ENCODE measurements at regions not wholly inside any gene's neighbourhood (a gene's known extent, or its start where the extent isn't known, plus 50 kb on each side); places are given as distances from the start of the nearest gene placed in this dataset.

DNA sequence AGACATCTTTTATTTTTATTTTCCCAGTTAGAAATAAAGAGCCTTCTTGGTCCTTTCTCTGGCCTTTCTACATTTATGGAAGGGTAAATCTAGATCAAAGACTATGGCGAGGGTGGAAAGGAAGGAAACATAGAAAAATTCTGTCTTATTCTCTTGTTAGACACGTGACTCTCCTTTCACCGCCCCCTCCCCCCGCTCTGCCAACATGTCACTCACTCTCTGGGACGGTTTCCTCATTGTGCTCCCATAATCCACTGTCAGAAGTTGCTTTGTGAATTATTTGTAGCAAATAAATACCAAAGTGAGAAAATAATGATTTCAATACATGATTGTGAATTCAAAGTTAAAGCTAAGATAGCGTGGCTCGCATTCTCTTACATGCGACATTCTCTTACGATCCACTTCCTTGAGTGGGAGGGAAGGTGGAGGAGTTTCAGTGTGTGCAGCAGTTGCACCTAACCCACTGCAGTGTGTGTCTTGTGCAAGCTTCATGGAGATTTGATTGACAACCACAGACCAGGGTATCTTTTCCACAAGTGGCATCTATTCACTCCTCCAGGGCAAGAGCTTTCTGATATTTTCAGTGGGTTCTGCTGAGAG lies 423.0 kb upstream of the KIF2A start:
- H3K27me3 ChIP-seq (ENCODE audit: control insufficient read depth in 3 of 3, insufficient read depth in 3 of 3, low read length in 3 of 3) = no peaks in the 10 kb centered on the region
- H3K4me1 ChIP-seq (ENCODE audit: control insufficient read depth in 3 of 3, insufficient read depth in 2 of 3, low read depth in 1 of 3, low read length in 2 of 3) = no peaks in the 10 kb centered on the region
- FAIRE-seq = no peak
- H3K4me3 ChIP-seq (ENCODE audit: low read depth in 1 of 3, low read length in 3 of 3) = no peak overlapping the region
- H3K27ac ChIP-seq (ENCODE audit: low read depth in 1 of 3, low read length in 2 of 3) = no peak overlapping the region
- H3K36me3 ChIP-seq (ENCODE audit: control insufficient read depth in 3 of 3, insufficient read depth in 2 of 3, low read depth in 1 of 3, low read length in 3 of 3) = no peaks in the 10 kb centered on the region
- DNase-seq = no peak
- 76 to 82% (median 82%) methylated on average over 9 of the region's 9 CpGs for WGBS, 3 donors
- no peaks in the 10 kb centered on the region for H3K9me3 ChIP-seq (ENCODE audit: control insufficient read depth in 2 of 2, insufficient read depth in 1 of 2, low read depth in 1 of 2, low read length in 1 of 2)

GRCh38 chr5:61884252-61884855 lies 421.7 kb upstream of the KIF2A start:
- 84 to 91% (median 85%) methylated on average over 7 of the region's 7 CpGs for WGBS, 3 donors
- FAIRE-seq (no peak), DNase-seq (no peak)
- no peak overlapping the region for H3K27ac ChIP-seq (ENCODE audit: low read depth in 1 of 3, low read length in 2 of 3)
- no peak overlapping the region for H3K4me3 ChIP-seq (ENCODE audit: low read depth in 1 of 3, low read length in 3 of 3)
- H3K4me1 ChIP-seq (ENCODE audit: control insufficient read depth in 3 of 3, insufficient read depth in 2 of 3, low read depth in 1 of 3, low read length in 2 of 3) = no peaks in the 10 kb centered on the region
- no peaks in the 10 kb centered on the region for H3K27me3 ChIP-seq (ENCODE audit: control insufficient read depth in 3 of 3, insufficient read depth in 3 of 3, low read length in 3 of 3)
- no peaks in the 10 kb centered on the region for H3K9me3 ChIP-seq (ENCODE audit: control insufficient read depth in 2 of 2, insufficient read depth in 1 of 2, low read depth in 1 of 2, low read length in 1 of 2)
- H3K36me3 ChIP-seq (ENCODE audit: control insufficient read depth in 3 of 3, insufficient read depth in 2 of 3, low read depth in 1 of 3, low read length in 3 of 3) = no peaks in the 10 kb centered on the region

- no peak for DNase-seq
- Histone ChIP-seq H3K27ac (ENCODE audit: low read depth in 1 of 3, low read length in 2 of 3) (no peak overlapping the region), H3K9me3 (ENCODE audit: control insufficient read depth in 2 of 2, insufficient read depth in 1 of 2, low read depth in 1 of 2, low read length in 1 of 2) (no peaks in the 10 kb centered on the region), H3K27me3 (ENCODE audit: control insufficient read depth in 3 of 3, insufficient read depth in 3 of 3, low read length in 3 of 3) (no peaks in the 10 kb centered on the region), H3K36me3 (ENCODE audit: control insufficient read depth in 3 of 3, insufficient read depth in 2 of 3, low read depth in 1 of 3, low read length in 3 of 3) (no peaks in the 10 kb centered on the region), H3K4me1 (ENCODE audit: control insufficient read depth in 3 of 3, insufficient read depth in 2 of 3, low read depth in 1 of 3, low read length in 2 of 3) (no peaks in the 10 kb centered on the region), H3K4me3 (ENCODE audit: low read depth in 1 of 3, low read length in 3 of 3) (no peak overlapping the region)
- FAIRE-seq = no peak
Measured at GRCh38 chr5:61886214-61886613, 419.8 kb upstream of the KIF2A start.

DNA sequence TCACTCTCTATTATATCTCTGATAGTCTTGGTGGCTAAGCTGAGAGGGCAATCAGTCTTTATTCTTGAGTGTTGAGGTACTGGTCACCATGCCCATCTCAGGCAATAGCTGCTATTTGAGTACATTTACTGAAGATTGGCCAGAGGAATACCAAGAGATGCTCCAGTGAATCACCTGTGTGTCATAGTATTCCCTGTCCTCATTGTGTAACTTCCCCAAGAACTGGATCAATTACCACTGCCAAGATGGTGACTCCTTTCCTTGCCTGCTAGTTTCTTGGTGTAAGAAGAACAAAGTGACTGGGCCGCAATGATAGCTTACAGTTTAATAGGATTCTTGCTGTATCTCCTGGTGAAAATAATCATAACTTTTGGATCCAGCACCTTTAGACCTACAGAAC lies 418.7 kb upstream of the KIF2A start:
- no peak overlapping the region for H3K27ac ChIP-seq (ENCODE audit: low read depth in 1 of 3, low read length in 2 of 3)
- no peaks in the 10 kb centered on the region for H3K4me1 ChIP-seq (ENCODE audit: control insufficient read depth in 3 of 3, insufficient read depth in 2 of 3, low read depth in 1 of 3, low read length in 2 of 3)
- no peaks in the 10 kb centered on the region for H3K36me3 ChIP-seq (ENCODE audit: control insufficient read depth in 3 of 3, insufficient read depth in 2 of 3, low read depth in 1 of 3, low read length in 3 of 3)
- DNase-seq (no peak), FAIRE-seq (no peak)
- H3K9me3 ChIP-seq (ENCODE audit: control insufficient read depth in 2 of 2, insufficient read depth in 1 of 2, low read depth in 1 of 2, low read length in 1 of 2) = no peaks in the 10 kb centered on the region
- 94 to 97% (median 97%) methylated on average over 1 of the region's 1 CpG for WGBS, 3 donors
- no peaks in the 10 kb centered on the region for H3K27me3 ChIP-seq (ENCODE audit: control insufficient read depth in 3 of 3, insufficient read depth in 3 of 3, low read length in 3 of 3)
- no peak overlapping the region for H3K4me3 ChIP-seq (ENCODE audit: low read depth in 1 of 3, low read length in 3 of 3)

DNA sequence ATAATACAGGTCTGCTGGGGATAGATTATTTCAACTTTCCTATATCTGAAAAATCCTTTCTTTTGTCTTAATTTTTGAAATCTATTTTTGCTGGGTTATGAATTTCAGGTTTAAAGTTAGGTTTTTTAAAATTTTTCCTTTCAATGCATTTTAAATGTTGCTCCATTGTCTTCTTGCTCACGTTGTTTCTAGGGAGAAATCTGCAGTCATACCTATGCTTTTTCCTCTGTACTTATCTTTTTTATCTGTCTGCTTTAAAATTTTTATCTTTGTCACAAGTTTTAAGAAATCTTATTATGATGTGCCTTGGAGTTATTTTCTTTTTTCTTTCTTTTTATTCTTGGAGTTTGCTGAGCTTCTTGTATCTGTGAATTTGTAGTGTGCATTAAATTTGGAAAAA lies 412.0 kb upstream of the KIF2A start:
- Histone ChIP-seq H3K27me3 (ENCODE audit: control insufficient read depth in 3 of 3, insufficient read depth in 3 of 3, low read length in 3 of 3) (peaks cover 0 to 2% (median 0%) of the 10 kb centered on the region in 3 donors), H3K4me1 (ENCODE audit: control insufficient read depth in 3 of 3, insufficient read depth in 2 of 3, low read depth in 1 of 3, low read length in 2 of 3) (no peaks in the 10 kb centered on the region), H3K9me3 (ENCODE audit: control insufficient read depth in 2 of 2, insufficient read depth in 1 of 2, low read depth in 1 of 2, low read length in 1 of 2) (no peaks in the 10 kb centered on the region), H3K27ac (ENCODE audit: low read depth in 1 of 3, low read length in 2 of 3) (no peak overlapping the region), H3K36me3 (ENCODE audit: control insufficient read depth in 3 of 3, insufficient read depth in 2 of 3, low read depth in 1 of 3, low read length in 3 of 3) (no peaks in the 10 kb centered on the region), H3K4me3 (ENCODE audit: low read depth in 1 of 3, low read length in 3 of 3) (no peak overlapping the region)
- no peak for FAIRE-seq
- no peak for DNase-seq
- 59 to 76% (median 66%) methylated on average over 1 of the region's 1 CpG for WGBS, 3 donors

DNA sequence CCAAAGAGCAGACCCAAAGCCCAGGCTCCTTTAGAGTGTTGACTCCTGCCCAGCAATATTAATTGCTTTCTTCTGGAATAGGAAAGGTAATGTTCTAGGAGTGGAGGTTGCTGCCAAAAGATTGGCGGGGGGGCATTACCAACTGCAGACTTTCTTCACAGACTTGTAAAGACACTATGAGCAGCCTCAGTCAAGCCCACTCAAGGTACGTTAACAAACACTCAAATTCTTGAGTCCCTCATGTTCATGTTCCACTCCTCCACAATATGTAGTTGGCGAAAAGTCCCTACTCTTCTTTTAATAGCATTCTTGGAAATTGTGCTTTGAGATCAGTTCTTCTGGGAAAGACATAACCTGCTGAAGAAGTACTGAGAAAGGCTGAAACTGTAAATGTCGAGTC lies 409.2 kb upstream of the KIF2A start:
- WGBS, 3 donors = 77 to 82% (median 78%) methylated on average over 4 of the region's 4 CpGs
- no peak for FAIRE-seq
- DNase-seq = no peak

DNA sequence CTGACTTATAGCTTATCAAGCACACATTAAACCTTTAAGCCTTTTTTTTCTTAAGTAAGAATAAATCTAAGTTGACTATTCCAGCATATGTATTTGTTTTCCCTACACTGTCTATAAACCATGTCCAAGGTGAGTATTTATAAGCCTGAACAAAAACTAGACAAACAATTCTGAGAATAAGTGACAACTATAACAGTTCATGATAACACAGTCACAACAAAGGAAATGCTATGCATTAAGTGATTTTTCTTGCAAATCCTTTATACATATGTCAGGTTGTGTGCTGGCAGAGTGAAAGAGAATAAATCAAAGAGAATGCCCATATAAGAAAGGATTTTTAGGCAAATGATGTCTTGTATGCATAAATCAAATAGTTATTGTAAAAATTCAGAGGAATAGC lies 408.8 kb upstream of the KIF2A start:
- no peak for FAIRE-seq
- no peak for DNase-seq
- Histone ChIP-seq H3K9me3 (ENCODE audit: control insufficient read depth in 2 of 2, insufficient read depth in 1 of 2, low read depth in 1 of 2, low read length in 1 of 2) (no peaks in the 10 kb centered on the region), H3K27ac (ENCODE audit: low read depth in 1 of 3, low read length in 2 of 3) (no peak overlapping the region), H3K4me1 (ENCODE audit: control insufficient read depth in 3 of 3, insufficient read depth in 2 of 3, low read depth in 1 of 3, low read length in 2 of 3) (no peaks in the 10 kb centered on the region), H3K36me3 (ENCODE audit: control insufficient read depth in 3 of 3, insufficient read depth in 2 of 3, low read depth in 1 of 3, low read length in 3 of 3) (no peaks in the 10 kb centered on the region), H3K4me3 (ENCODE audit: low read depth in 1 of 3, low read length in 3 of 3) (no peak overlapping the region), H3K27me3 (ENCODE audit: control insufficient read depth in 3 of 3, insufficient read depth in 3 of 3, low read length in 3 of 3) (peaks cover 0 to 2% (median 0%) of the 10 kb centered on the region in 3 donors)

More for the DNA sequence above, 409.2 kb upstream of the KIF2A start:
- H3K4me1 ChIP-seq (ENCODE audit: control insufficient read depth in 3 of 3, insufficient read depth in 2 of 3, low read depth in 1 of 3, low read length in 2 of 3) = no peaks in the 10 kb centered on the region
- no peaks in the 10 kb centered on the region for H3K36me3 ChIP-seq (ENCODE audit: control insufficient read depth in 3 of 3, insufficient read depth in 2 of 3, low read depth in 1 of 3, low read length in 3 of 3)
- H3K27ac ChIP-seq (ENCODE audit: low read depth in 1 of 3, low read length in 2 of 3) = no peak overlapping the region
- H3K27me3 ChIP-seq (ENCODE audit: control insufficient read depth in 3 of 3, insufficient read depth in 3 of 3, low read length in 3 of 3) = peaks cover 0 to 2% (median 0%) of the 10 kb centered on the region in 3 donors
- no peaks in the 10 kb centered on the region for H3K9me3 ChIP-seq (ENCODE audit: control insufficient read depth in 2 of 2, insufficient read depth in 1 of 2, low read depth in 1 of 2, low read length in 1 of 2)
- H3K4me3 ChIP-seq (ENCODE audit: low read depth in 1 of 3, low read length in 3 of 3) = no peak overlapping the region

DNA sequence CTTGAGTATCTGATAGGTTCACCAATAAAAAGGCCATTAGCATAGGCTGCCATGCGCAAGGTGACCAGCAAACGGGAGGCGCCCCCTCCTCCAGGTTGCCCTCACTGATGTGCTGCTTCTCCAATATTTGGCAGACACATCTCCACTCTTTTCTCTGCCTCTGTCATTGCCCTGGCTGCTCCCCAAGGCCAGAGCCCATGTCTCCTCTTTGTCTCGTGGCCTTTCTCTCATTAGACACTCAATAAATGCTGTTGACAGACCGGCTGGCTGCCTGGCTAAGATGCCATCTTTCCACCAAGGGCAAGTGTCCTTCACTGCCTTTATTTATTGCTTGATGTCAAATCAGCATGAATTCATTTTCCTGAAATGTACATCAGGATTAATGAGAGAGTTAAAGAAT lies 404.0 kb upstream of the KIF2A start:
- no peaks in the 10 kb centered on the region for H3K9me3 ChIP-seq (ENCODE audit: control insufficient read depth in 2 of 2, insufficient read depth in 1 of 2, low read depth in 1 of 2, low read length in 1 of 2)
- no peaks in the 10 kb centered on the region for H3K27me3 ChIP-seq (ENCODE audit: control insufficient read depth in 3 of 3, insufficient read depth in 3 of 3, low read length in 3 of 3)
- H3K27ac ChIP-seq (ENCODE audit: low read depth in 1 of 3, low read length in 2 of 3) = no peak overlapping the region
- DNase-seq (no peak), FAIRE-seq (no peak)
- no peaks in the 10 kb centered on the region for H3K4me1 ChIP-seq (ENCODE audit: control insufficient read depth in 3 of 3, insufficient read depth in 2 of 3, low read depth in 1 of 3, low read length in 2 of 3)
- no peak overlapping the region for H3K4me3 ChIP-seq (ENCODE audit: low read depth in 1 of 3, low read length in 3 of 3)
- H3K36me3 ChIP-seq (ENCODE audit: control insufficient read depth in 3 of 3, insufficient read depth in 2 of 3, low read depth in 1 of 3, low read length in 3 of 3) = no peaks in the 10 kb centered on the region
- 84 to 88% (median 87%) methylated on average over 5 of the region's 5 CpGs for WGBS, 3 donors

- Histone ChIP-seq H3K4me3 (ENCODE audit: low read depth in 1 of 3, low read length in 3 of 3) (no peak overlapping the region), H3K36me3 (ENCODE audit: control insufficient read depth in 3 of 3, insufficient read depth in 2 of 3, low read depth in 1 of 3, low read length in 3 of 3) (no peaks in the 10 kb centered on the region)
- no peak for FAIRE-seq
Measured at GRCh38 chr5:61904730-61905129, 401.3 kb upstream of the KIF2A start.

More at GRCh38 chr5:61904730-61905129, 401.3 kb upstream of the KIF2A start:
- WGBS, 3 donors = 76 to 100% (median 81%) methylated on average over 1 of the region's 1 CpG
- no peaks in the 10 kb centered on the region for H3K9me3 ChIP-seq (ENCODE audit: control insufficient read depth in 2 of 2, insufficient read depth in 1 of 2, low read depth in 1 of 2, low read length in 1 of 2)
- H3K4me1 ChIP-seq (ENCODE audit: control insufficient read depth in 3 of 3, insufficient read depth in 2 of 3, low read depth in 1 of 3, low read length in 2 of 3) = no peaks in the 10 kb centered on the region
- no peak for DNase-seq
- no peaks in the 10 kb centered on the region for H3K27me3 ChIP-seq (ENCODE audit: control insufficient read depth in 3 of 3, insufficient read depth in 3 of 3, low read length in 3 of 3)
- no peak overlapping the region for H3K27ac ChIP-seq (ENCODE audit: low read depth in 1 of 3, low read length in 2 of 3)

All from small intestine (tissue), 7 donors.